NCI-H1092 treated with DMSO at 0.1 percent for 48 hours (cell line): ENCODE measurements at regions not wholly inside any gene's neighbourhood (a gene's known extent, or its start where the extent isn't known, plus 50 kb on each side); places are given as distances from the start of the nearest gene placed in this dataset.

Experiments
- DNase-seq: peaks from one replicate; lab custom pipeline; 2025; lab: John Stamatoyannopoulos, UW

- no peak for DNase-seq
Observed at GRCh38 chr6:105964979-105965760, 121.0 kb upstream of the PRDM1 start.

DNA sequence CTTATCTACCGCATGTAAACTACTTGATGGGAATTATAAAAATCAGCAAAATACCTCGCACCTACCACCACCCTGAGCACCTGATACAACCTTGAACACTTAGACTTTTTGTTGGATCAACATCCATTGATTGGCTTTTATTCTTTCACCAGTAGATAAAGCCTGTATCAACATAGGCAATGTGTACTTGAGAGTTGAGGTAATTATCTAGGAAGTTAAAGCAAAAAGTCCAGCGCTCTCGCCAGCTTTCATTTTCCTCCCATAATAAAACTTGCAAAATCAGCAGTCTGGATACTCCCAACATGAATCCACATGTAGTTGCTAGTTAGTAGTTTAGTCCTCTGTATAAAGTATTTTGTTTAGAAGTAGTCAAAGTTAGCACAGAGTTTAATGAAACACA lies 132.0 kb upstream of the PRDM1 start:
- DNase-seq = no peak

- no peak for DNase-seq
Observed at GRCh38 chr6:105952772-105953690, 133.1 kb upstream of the PRDM1 start.

- no peak for DNase-seq
Observed at GRCh38 chr6:105952326-105952725, 133.8 kb upstream of the PRDM1 start.

DNA sequence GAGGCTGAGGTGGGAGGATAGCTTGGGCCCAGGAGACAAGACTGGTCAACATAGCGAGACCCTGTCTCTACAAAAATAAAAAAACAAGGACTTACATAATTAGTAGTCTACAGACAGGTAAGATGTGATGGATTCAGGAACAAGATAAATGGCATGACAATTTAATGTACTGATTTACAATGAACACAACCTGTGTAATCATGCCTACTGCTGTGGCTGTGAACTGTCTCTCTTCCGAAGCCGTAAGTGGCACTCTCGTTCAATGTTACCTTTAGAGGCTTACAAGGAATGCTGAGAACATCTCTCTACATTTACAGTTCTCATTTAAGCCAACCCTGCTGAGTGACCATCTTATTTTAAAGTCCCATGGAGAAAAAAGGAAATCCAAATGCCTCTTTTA lies 134.8 kb upstream of the PRDM1 start:
- DNase-seq = no peak

GRCh38 chr6:105949869-105950268 lies 136.3 kb upstream of the PRDM1 start:
- DNase-seq = no peak

GRCh38 chr6:105943514-105943913 lies 142.6 kb upstream of the PRDM1 start:
- DNase-seq = no peak

DNA sequence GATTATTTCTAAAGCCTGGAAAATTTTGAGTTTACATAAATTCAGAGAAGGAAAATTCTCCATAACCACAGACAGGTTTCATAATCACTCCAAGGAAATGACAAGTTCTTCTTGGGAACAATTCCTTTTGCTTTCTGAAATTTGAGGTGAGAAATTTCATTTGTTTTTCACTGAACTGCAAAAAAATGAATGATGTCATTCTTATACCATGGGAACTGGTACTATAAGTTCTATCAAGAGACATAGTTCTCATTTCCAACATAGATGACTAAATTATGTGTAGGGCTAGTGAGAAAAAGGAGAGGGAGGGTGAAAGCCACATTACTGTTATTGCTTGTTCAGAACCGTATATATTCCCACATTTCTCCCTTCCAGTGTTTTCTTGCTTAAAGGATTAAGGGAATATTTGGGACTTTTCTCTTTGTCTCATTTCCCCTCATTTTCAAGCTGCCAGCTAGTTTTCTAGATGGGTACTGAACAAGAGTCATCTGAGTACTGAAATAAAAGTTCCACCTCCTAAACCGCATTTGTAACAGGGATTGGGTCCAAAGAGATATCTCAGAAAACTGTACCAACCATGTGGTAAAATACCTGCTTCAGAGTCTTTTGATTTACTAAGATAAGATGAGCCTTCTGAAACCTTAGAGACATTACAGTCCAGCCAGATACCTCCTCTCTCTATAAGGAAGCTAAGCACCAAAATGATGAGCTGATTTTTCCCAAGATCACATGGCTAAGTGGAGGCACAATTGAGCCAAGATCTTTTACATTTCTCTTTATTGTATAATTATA lies 144.3 kb upstream of the PRDM1 start:
- no peak for DNase-seq

GRCh38 chr6:105940990-105941389 lies 145.1 kb upstream of the PRDM1 start:
- no peak for DNase-seq

- DNase-seq = no peak
Observed at GRCh38 chr6:105936972-105937371, 149.2 kb upstream of the PRDM1 start.

- no peak for DNase-seq
Observed at GRCh38 chr6:105935416-105935815, 150.7 kb upstream of the PRDM1 start.

DNA sequence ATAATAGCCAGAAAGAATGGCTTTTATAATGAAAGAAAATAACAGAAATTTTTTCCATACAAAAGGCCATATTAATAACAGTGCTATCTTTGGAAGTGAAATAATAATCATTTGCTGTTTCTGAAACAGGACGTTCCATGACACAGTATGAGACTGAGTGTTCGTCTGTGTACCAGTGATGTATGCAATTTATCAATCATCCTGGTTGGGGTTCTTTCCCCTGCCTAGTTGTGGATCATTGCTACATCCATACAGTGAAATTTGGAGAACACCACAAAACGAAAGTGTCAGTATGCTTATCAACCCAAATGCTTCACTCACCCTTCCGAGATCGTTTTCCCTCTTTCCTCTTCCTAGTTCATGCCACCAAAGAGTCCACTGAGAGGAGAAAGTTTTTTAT lies 151.4 kb upstream of the PRDM1 start:
- DNase-seq = no peak

GRCh38 chr6:105932440-105932839 lies 153.7 kb upstream of the PRDM1 start:
- no peak for DNase-seq

DNA sequence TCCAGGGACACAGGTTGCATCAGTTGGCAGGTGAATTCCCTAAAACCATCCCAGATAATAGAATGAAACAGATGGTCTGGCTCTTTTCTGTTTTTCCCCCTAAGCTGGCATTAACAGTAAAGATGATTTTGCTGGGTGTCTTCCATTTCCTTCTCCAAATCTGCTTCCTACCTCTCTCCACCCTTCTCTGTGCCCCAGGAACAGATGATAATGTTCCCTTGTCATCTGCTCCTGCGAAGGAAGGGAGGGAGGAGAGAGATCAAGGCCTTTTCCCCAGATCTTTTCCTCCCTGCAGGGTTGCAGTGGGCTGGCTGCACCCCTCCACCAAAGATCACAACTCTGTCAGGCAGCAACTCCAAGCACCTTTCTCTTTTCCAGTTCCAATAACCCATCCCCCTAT lies 156.5 kb upstream of the PRDM1 start:
- DNase-seq = no peak

- DNase-seq = no peak
Observed at GRCh38 chr6:105926318-105926717, 159.8 kb upstream of the PRDM1 start.

GRCh38 chr6:105925706-105926105 lies 160.4 kb upstream of the PRDM1 start:
- DNase-seq = no peak

GRCh38 chr6:105921781-105922180 lies 164.4 kb upstream of the PRDM1 start:
- no peak for DNase-seq

DNA sequence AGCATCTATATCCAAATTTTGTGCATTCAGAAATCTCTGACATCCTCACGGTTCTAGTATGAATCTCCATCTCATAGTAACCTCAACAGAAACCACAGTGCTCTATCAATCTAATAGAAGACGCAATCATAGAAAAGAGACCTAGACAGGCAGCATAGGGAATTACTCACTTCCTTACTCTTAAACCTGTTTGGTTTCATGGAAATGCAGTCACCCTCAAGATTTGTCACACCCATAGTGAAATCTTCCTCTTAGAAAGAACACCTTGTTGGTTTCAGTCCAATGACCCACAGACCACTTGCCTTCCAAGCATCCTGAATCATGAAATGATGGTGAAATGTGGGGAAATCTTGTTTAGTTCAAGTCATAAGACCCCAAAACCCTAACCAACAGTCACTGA lies 166.1 kb upstream of the PRDM1 start:
- no peak for DNase-seq

DNA sequence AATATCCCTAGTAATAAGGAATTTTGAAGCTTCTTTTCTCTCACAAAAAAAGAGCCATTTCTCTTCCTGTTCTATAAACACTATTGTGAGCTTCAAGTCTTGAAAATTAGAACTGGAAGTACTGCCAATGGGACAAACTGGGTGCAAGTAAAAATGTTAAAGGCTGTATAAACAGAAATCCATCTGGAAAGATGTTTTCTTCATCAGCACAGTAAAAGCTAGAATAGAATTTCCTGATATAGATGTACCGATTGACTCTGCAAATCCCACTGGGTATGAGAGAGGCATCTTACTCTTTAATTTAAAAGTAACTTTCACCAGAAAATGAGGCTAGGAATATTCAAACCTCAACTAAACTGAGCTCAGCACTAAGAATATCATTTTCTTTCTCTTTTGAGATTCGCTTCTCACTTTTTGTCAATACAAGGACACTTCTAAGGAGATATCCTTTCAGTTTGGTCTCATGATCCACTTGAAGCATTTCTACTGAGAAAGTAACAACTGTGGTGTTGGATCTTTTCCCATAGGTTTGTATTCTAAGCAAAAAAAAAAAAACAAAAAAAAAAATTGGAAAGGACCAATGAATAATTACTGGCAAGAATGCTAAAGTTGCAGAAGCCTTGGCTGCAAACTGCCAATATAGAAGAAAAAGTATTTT lies 169.0 kb upstream of the PRDM1 start:
- DNase-seq = no peak

DNA sequence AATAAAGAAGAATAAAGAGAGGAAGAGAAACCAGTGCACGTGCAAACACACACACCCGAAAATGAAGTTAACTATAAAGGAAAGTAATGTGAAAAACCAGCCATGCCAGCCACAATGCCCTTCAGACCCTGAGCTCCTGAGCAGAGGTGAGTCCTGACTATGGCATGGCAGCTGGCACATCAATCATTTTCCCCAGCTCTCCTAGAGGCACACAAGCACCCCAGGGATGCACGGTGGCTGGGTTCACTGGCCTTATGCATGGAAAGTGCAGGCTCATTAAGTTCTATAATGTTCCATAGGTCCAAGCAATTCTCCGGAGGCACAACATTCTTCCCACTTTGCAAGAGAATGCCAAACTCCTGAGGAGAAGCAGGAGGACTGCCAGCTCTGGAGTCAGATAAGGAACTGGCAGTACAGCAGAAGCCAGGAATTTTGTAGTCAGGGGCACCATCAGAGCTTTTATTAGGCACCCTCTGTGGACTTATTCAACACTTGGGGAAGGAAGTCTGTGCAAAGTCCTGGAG lies 175.0 kb upstream of the PRDM1 start:
- DNase-seq = no peak

- DNase-seq = no peak
Observed at GRCh38 chr6:105909106-105909505, 177.0 kb upstream of the PRDM1 start.

DNA sequence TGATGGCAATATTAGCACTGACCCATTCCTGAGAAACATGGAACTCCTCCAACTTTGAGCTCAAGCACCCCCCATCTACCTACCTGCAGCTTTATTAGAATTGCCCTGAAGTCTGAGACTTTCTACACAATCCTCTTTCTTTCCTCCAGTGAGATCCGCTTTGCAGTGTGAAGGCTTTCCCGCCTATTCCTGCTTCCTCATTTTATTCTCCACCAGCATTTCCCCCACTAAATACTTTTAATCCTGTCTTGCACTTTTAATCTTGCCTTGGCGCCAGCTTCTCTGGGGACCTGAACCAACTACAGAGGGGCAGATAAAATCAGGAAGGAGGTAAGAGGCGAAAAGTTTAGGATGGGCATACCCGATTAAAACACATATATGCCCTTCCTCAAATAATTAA lies 178.1 kb upstream of the PRDM1 start:
- no peak for DNase-seq
